Right atrium auricular region (tissue), 2 donors: ENCODE measurements at regions not wholly inside any gene's neighbourhood (a gene's known extent, or its start where the extent isn't known, plus 50 kb on each side); places are given as distances from the start of the nearest gene placed in this dataset.

Experiments
- DNase-seq: peaks from one replicate; pipeline ENCODE4 v3.0.0-alpha.2; 2019; ENCODE audit warnings: low spot score
- H3K27ac ChIP-seq, 2 donors: fragments of 200-600 bp; sonication (generic); 1 replicate in 1 of 2; 2 replicates in 1 of 2; pipeline ENCODE4 v1.5.1; 2016 to 2019
- H3K27me3 ChIP-seq, 2 donors: fragments of 200-600 bp; sonication (generic); one replicate each; pipeline versions ENCODE4 v1.5.1 to v1.6.0; 2017 to 2019
- H3K36me3 ChIP-seq: fragments of 200-600 bp; sonication (generic); one replicate; pipeline ENCODE4 v1.5.1; 2016
- H3K4me1 ChIP-seq, 2 donors: fragments of 200-600 bp; sonication (generic); one replicate each; pipeline versions ENCODE4 v1.5.1 to v1.6.0; 2017 to 2019
- H3K4me3 ChIP-seq, 2 donors: fragments of 200-600 bp; sonication (generic); 1 replicate in 1 of 2; 2 replicates in 1 of 2; pipeline ENCODE4 v1.5.1; 2017 to 2019; ENCODE audit warnings: mild to moderate bottlenecking in 1 of 2, moderate library complexity in 1 of 2
- H3K9me3 ChIP-seq, 2 donors: fragments of 200-600 bp; sonication (generic); one replicate each; pipeline ENCODE4 v1.5.1; 2019
- TF ChIP-seq, protein P1 (sequence below), 2 donors: fragments of 200-600 bp; sonication (generic); IDR thresholded peaks; one replicate each; pipeline ENCODE4 v1.5.1; 2019; ENCODE audit warnings: antibody characterized with exemption in 2 of 2

- no peak for DNase-seq
- H3K4me1 ChIP-seq, result no peaks in the 10 kb centered on the region
- H3K4me3 ChIP-seq, result no peak overlapping the region
- H3K27me3 ChIP-seq, result no peaks in the 10 kb centered on the region
- H3K27ac ChIP-seq, result no peak overlapping the region
- no peaks in the 10 kb centered on the region for H3K36me3 ChIP-seq
- no peaks in the 10 kb centered on the region for H3K9me3 ChIP-seq
- TF ChIP-seq, protein P1, sequence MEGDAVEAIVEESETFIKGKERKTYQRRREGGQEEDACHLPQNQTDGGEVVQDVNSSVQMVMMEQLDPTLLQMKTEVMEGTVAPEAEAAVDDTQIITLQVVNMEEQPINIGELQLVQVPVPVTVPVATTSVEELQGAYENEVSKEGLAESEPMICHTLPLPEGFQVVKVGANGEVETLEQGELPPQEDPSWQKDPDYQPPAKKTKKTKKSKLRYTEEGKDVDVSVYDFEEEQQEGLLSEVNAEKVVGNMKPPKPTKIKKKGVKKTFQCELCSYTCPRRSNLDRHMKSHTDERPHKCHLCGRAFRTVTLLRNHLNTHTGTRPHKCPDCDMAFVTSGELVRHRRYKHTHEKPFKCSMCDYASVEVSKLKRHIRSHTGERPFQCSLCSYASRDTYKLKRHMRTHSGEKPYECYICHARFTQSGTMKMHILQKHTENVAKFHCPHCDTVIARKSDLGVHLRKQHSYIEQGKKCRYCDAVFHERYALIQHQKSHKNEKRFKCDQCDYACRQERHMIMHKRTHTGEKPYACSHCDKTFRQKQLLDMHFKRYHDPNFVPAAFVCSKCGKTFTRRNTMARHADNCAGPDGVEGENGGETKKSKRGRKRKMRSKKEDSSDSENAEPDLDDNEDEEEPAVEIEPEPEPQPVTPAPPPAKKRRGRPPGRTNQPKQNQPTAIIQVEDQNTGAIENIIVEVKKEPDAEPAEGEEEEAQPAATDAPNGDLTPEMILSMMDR (IDR thresholded peaks at IDR 0.05), result no peak
These were observed 469.3 kb upstream of the MAN1A1 start for GRCh38 chr6:119818876-119819275.

- no peaks in the 10 kb centered on the region for H3K27me3 ChIP-seq
- H3K9me3 ChIP-seq, result no peaks in the 10 kb centered on the region
- TF ChIP-seq, protein P1 (IDR thresholded peaks at IDR 0.05), result no peak
- no peak for DNase-seq
- no peak overlapping the region for H3K27ac ChIP-seq
- no peak overlapping the region for H3K4me3 ChIP-seq
- H3K4me1 ChIP-seq, result no peaks in the 10 kb centered on the region
- H3K36me3 ChIP-seq, result no peaks in the 10 kb centered on the region
These were observed 465.2 kb upstream of the MAN1A1 start for GRCh38 chr6:119814609-119815400.

DNA sequence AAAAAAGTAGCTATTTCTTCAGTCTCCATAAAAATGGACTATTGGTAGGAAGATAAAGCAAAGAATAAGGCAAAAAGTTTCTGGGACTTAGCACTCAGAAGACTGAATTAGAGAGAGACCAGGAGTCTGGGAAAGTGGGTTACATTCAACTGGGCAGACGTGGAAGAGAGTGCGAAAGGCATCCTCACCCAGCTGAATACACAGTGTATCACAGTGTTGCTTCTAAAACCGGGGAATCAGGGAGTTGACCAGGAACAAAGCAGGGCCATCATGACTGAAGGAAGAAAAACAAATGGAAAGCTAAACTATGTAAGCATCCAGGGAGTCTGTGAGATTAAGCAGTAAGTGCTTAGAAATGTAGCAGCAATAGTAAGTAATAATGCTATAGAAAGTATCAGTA is 452.9 kb upstream of the MAN1A1 start:
- TF ChIP-seq, protein P1 (IDR thresholded peaks at IDR 0.05), result no peak
- H3K4me3 ChIP-seq, result no peak overlapping the region
- no peak for DNase-seq
- no peaks in the 10 kb centered on the region for H3K9me3 ChIP-seq
- H3K4me1 ChIP-seq, result no peaks in the 10 kb centered on the region
- H3K36me3 ChIP-seq, result no peaks in the 10 kb centered on the region
- no peaks in the 10 kb centered on the region for H3K27me3 ChIP-seq
- H3K27ac ChIP-seq, result no peak overlapping the region

DNA sequence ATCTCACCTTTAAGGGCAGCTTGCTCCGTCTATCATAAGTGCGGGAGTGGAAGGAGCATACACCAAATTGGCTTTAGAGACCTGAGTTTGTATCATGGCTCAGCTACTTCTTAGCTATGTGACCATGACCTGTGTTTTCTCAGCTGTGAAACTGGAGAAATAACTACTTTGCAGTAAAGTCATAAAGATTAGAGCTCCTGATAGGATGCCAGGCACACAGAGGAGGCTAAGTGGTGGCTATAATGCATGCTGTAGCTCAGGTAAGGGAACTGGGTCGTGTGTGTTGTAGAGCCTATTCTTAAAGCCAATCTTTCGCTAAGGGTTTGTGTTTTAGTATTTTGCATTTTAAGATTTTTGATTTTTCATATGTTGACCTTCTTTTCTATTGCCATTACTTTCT is 451.5 kb upstream of the MAN1A1 start:
- H3K27me3 ChIP-seq, result no peaks in the 10 kb centered on the region
- H3K4me1 ChIP-seq, result no peaks in the 10 kb centered on the region
- no peak overlapping the region for H3K27ac ChIP-seq
- H3K4me3 ChIP-seq, result no peak overlapping the region
- H3K9me3 ChIP-seq, result no peaks in the 10 kb centered on the region
- TF ChIP-seq, protein P1 (IDR thresholded peaks at IDR 0.05), result no peak
- no peak for DNase-seq
- H3K36me3 ChIP-seq, result no peaks in the 10 kb centered on the region

DNA sequence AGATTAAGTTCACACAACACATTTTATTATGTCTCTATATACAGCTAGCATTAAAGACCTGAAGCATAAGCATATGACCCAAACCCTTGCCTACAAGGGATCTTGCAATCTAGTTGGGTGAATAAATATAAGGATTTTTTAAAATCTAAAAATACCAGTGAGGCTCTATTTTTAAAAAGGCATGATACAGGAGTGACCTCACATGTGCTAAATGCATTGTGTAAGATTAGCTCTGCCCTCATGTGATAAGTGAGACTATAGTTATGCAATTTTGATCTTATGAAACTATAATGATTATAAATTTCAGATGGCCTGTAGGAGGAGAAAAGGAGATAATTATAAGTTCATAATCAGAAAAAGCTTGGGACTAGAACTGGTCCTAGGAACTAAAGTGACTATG is 451.0 kb upstream of the MAN1A1 start:
- no peaks in the 10 kb centered on the region for H3K4me1 ChIP-seq
- DNase-seq, result no peak
- TF ChIP-seq, protein P1 (IDR thresholded peaks at IDR 0.05), result no peak
- no peak overlapping the region for H3K27ac ChIP-seq
- no peaks in the 10 kb centered on the region for H3K36me3 ChIP-seq
- H3K27me3 ChIP-seq, result no peaks in the 10 kb centered on the region
- no peak overlapping the region for H3K4me3 ChIP-seq
- no peaks in the 10 kb centered on the region for H3K9me3 ChIP-seq
